ENCODE measurements at regions not wholly inside any gene's neighbourhood (a gene's known extent, or its start where the extent isn't known, plus 50 kb on each side); places are given as distances from the start of the nearest gene placed in this dataset.

DNA sequence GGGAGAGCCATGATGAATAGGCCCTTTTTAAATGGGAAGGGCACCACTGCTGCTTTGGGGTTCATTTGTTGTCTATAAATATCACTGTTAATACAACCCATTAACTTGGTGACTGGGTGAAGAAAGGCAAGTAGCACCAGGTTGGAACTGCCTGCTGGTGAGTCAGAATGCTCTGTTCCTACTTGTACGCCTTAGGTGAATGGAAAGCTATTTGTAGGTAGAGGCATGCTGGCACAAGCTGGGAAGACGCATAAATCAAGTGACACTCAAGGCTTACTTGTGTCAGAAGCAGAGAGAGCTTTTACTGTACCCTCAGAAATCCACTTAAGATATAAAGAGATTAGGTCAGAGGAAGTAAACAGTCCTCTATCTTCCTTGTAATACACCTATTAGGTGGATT, 142.5 kb downstream of the TMX1 start:
- H3K4me3 ChIP-seq (ENCODE audit: low read length) = no peak overlapping the region
- TF ChIP-seq, protein P1, sequence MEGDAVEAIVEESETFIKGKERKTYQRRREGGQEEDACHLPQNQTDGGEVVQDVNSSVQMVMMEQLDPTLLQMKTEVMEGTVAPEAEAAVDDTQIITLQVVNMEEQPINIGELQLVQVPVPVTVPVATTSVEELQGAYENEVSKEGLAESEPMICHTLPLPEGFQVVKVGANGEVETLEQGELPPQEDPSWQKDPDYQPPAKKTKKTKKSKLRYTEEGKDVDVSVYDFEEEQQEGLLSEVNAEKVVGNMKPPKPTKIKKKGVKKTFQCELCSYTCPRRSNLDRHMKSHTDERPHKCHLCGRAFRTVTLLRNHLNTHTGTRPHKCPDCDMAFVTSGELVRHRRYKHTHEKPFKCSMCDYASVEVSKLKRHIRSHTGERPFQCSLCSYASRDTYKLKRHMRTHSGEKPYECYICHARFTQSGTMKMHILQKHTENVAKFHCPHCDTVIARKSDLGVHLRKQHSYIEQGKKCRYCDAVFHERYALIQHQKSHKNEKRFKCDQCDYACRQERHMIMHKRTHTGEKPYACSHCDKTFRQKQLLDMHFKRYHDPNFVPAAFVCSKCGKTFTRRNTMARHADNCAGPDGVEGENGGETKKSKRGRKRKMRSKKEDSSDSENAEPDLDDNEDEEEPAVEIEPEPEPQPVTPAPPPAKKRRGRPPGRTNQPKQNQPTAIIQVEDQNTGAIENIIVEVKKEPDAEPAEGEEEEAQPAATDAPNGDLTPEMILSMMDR (conservative IDR thresholded peaks at IDR 0.05; ENCODE audit: low read depth, low read length) = no peak
- DNase-seq (ENCODE audit: low read depth) = no peak

DNA sequence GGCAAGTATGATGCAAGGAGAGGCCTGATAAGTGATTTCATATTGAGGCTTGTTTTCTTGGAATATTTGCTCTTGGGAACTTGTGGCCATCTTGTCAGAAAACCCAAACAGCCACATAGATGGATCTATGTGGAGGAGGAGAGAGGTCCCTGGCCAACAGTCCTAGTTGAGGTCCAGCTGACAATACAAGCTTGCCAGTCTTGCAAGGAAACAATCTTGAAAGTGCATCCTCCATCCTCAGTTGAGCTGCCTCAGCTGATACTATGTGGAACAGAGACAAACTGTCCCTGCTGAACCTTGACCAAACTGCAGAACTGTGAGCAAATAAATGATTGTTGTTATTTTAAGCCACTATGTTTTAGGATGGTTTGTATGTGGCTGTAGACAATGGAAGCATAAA, 146.4 kb downstream of the TMX1 start:
- no peak for DNase-seq (ENCODE audit: low read depth)
- no peak overlapping the region for H3K4me3 ChIP-seq (ENCODE audit: low read length)
- TF ChIP-seq, protein P1 (conservative IDR thresholded peaks at IDR 0.05; ENCODE audit: low read depth, low read length) = no peak

GRCh38 chr14:51386983-51387735, 147.1 kb downstream of the TMX1 start:
- TF ChIP-seq, protein P1 (conservative IDR thresholded peaks at IDR 0.05; ENCODE audit: low read depth, low read length) = no peak
- no peak overlapping the region for H3K4me3 ChIP-seq (ENCODE audit: low read length)
- no peak for DNase-seq (ENCODE audit: low read depth)

- H3K4me3 ChIP-seq (ENCODE audit: low read length) = no peak overlapping the region
- TF ChIP-seq, protein P1 (conservative IDR thresholded peaks at IDR 0.05; ENCODE audit: low read depth, low read length) = no peak
- DNase-seq (ENCODE audit: low read depth) = no peak
Observed at GRCh38 chr14:51392416-51392815, 152.4 kb downstream of the TMX1 start.

GRCh38 chr14:51394384-51394783, 154.3 kb downstream of the TMX1 start:
- no peak for DNase-seq (ENCODE audit: low read depth)
- H3K4me3 ChIP-seq (ENCODE audit: low read length) = no peak overlapping the region
- TF ChIP-seq, protein P1 (conservative IDR thresholded peaks at IDR 0.05; ENCODE audit: low read depth, low read length) = no peak

DNA sequence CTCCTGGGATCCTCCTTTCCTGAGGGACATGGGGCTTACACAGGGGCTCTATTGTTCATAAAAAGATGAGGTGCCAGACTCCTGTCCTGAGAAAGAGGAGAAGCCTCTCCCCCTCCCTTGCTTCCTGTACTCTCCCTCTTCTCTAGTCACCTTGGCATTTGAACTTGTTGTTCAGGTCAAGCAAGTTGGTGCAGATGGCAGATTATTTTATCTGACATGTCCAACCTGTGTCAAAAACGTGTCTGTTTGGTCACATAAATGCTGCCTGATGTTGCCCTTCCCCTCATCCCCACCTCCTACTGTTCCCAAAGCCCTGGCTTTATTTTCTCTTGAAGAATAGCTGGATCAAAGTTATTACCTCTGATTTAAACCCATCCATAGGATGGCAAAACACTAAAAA, 154.8 kb downstream of the TMX1 start:
- no peak overlapping the region for H3K4me3 ChIP-seq (ENCODE audit: low read length)
- DNase-seq (ENCODE audit: low read depth) = no peak
- TF ChIP-seq, protein P1 (conservative IDR thresholded peaks at IDR 0.05; ENCODE audit: low read depth, low read length) = no peak

DNA sequence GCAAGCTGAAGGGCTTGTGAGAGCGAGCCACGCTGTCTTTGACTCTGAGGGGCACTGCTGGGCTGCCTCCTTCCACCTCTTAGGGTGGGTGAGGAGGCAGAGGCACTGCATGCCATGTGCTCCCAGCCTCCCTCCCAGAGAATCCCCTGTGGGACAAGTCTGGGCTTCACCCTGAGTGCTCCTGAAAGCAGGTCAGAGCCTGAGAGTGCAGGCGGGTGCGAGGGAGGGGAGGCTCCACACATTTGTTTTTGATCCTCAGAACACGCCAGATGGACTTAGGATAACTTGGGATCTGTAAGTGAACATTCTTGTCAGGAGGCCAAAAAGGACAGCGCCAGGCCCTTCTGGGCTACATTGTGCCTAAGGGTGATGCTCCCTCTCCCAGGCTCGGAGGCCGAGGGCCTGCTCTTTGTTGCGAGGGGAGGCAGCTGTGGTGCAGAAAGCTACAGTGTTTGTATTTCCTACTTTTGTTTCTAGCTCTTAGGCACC, 155.4 kb downstream of the TMX1 start:
- DNase-seq (ENCODE audit: low read depth) = peak; percentile 79
- H3K4me3 ChIP-seq (ENCODE audit: low read length) = no peak overlapping the region

More for the DNA sequence above, 155.4 kb downstream of the TMX1 start:
- TF ChIP-seq, protein P1 (conservative IDR thresholded peaks at IDR 0.05; ENCODE audit: low read depth, low read length) = no peak
